HG02938 (cell line): ENCODE measurements at regions not wholly inside any gene's neighbourhood (a gene's known extent, or its start where the extent isn't known, plus 50 kb on each side); places are given as distances from the start of the nearest gene placed in this dataset.

Experiments used
- ATAC-seq: cut with Tn5 transposase; IDR thresholded peaks from one replicate; pipeline ENCODE4 v1.9.1; 2021; ENCODE audit warnings: mild to moderate bottlenecking, moderate library complexity; ENCODE audit not compliant: unreplicated experiment

DNA sequence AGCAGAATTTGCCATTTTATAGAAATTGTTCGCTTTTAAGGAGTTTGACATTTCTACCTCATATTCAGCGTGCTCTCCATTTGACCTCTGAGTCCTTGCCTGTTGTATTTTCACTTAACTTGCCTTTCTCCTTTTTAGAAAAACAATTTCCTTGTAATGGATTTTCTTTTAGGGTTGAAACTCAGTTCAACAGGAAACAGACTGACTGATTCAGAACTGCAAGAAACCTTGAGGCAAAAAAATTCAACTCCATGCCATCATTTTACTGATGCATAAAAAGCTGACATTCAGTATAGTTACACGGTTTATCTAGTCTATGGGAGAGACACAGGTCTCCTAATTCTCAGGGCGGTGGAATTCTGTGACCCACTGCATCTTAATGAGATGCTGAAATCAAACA lies 59.8 kb downstream of the MRPS30 start:
- no peak for ATAC-seq

- ATAC-seq = no peak
These were observed 61.2 kb downstream of the MRPS30 start for GRCh38 chr5:44869928-44870327.

- ATAC-seq = no peak
These were observed 61.7 kb downstream of the MRPS30 start for GRCh38 chr5:44870430-44870829.

DNA sequence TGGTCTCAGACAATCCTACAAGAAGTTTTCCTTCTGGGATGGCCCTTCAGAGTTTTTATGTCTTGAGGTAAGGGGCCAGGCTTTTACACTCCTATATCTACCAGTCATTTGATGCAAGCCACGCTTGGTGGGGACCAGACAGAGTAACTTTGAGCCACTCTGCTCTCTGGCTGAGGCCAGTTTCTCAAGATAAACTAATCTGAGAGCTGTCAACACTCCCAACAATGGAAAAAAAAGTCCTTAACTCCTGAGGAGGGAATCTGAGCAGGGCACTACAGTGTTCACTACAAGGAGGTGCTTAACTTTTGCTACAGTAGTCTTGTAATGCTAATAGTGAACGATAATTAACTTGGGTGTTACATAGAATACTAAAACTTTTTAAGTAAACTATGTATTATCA lies 62.7 kb downstream of the MRPS30 start:
- ATAC-seq = no peak

GRCh38 chr5:44875661-44876605 lies 67.2 kb downstream of the MRPS30 start:
- peak; percentile 100 for ATAC-seq

GRCh38 chr5:44881266-44881665 lies 72.5 kb downstream of the MRPS30 start:
- ATAC-seq = no peak

- no peak for ATAC-seq
These were observed 75.3 kb downstream of the MRPS30 start for GRCh38 chr5:44884036-44884435.

- ATAC-seq = peak; percentile 92
These were observed 77.2 kb downstream of the MRPS30 start for GRCh38 chr5:44885903-44886302.

DNA sequence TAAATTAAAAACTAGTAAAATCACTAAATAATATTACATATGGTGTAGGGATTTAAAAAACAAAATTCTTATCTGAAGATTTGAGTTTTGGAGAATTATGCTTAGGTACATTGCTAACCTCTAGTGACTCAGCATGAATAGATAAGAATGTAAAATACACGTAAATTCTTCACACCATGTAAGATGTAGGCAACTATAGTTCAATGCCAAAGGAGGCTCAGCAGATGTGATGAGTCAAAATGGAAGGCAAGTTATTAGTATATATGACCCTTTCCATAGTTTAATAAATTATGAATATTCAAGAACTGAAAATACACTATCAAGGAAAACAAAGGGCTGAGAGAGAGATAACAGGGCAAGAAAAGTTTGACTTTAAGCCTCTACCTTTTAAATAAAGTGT lies 79.0 kb downstream of the MRPS30 start:
- peak; percentile 53 for ATAC-seq

DNA sequence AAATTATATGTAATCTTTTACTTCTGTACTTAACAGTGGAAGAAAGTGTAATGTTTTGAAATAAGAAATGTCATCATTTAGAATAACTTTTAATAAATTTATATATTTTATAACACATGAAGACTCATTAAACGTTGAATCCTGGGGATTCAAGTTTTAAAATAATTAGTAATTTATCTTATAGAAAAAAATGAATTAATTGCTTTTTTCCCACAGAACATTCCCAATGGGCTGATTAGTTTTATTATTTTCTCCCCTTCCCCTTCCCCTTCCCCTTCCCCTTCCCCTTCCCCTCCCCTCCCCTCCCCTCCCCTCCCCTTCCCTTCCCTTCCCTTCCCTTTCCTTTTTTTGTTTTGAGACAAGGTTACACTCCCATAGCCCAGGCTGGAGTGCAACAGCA lies 79.7 kb downstream of the MRPS30 start:
- no peak for ATAC-seq

- no peak for ATAC-seq
These were observed 82.4 kb downstream of the MRPS30 start for GRCh38 chr5:44891116-44891515.

- peak; percentile 42 for ATAC-seq
These were observed 91.7 kb downstream of the MRPS30 start for GRCh38 chr5:44900273-44900954.

DNA sequence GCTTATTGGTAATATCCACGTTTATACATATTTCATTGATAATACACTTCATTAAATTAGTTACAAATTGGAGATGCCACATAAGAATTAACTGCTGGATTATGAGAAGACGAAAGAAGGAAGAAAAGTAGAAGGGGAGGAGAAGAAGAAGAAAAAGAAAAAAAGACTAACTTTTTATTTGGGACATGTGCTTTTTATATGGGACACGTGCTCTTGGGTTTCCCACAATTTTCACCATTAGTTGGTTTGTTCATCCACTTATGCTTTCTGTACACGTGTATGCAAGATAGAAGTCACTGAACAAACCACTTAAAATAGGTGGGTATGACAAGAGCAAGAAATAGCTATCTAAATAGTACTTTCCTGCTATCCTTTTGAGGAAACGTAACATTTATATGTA lies 98.6 kb downstream of the MRPS30 start:
- no peak for ATAC-seq

DNA sequence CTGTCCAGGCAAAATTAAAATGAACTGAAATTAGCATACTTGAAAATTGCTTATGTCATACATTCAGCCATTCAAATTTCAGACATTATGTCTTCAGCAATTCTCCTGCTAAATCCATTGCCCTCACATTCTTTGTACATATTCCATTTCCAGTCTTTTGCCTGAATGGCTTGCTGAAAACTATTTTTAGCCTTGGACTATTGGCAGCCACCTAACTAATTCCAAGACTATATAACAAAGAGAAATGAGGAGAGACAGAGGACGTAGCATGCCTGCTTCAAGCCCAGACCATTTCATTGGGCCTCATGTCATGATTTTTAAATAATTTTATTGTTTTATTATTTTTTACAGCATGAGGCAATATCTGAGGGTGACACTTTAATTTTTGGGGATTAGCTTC lies 100.3 kb downstream of the MRPS30 start:
- no peak for ATAC-seq

DNA sequence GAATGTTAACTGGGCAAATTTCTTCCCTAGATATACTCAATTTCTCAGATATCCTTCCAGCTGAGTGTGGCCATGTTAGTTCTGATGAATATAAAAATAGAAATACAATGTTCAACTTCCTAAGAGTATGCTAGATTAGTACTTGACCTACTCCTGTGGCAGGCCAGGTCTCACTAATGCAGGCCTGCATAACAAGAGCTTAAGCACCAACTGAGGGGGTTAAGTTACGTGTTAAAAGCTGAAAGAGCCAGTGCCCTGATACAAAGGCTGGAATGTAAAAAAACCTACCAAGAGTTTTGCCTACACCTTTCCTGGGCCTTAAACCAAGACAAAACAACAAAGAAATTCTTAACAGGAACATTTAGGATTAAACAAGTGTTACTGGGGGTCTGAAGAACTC lies 102.8 kb downstream of the MRPS30 start:
- ATAC-seq = no peak

GRCh38 chr5:44914221-44914620 lies 105.5 kb downstream of the MRPS30 start:
- ATAC-seq = no peak

DNA sequence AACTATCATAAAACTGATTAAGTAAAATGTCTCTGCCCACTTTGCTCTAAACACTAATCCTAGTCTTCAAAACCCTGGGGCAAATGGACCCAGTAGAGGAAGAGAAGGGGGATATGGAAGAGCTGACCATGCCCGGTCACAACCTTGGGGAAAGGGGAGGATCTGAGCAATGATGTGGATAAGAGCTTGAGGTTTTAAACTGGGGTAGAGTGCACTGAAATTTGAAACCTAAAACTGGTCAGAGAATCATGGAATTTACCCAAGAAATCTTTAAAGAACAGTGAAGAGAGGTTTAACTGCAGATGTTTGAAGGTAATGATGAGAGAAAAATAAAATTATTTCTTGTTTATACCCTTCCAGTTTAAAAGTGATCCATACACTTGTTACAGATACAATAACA lies 110.8 kb downstream of the MRPS30 start:
- ATAC-seq = no peak

GRCh38 chr5:44927115-44927733 lies 118.5 kb downstream of the MRPS30 start:
- no peak for ATAC-seq

DNA sequence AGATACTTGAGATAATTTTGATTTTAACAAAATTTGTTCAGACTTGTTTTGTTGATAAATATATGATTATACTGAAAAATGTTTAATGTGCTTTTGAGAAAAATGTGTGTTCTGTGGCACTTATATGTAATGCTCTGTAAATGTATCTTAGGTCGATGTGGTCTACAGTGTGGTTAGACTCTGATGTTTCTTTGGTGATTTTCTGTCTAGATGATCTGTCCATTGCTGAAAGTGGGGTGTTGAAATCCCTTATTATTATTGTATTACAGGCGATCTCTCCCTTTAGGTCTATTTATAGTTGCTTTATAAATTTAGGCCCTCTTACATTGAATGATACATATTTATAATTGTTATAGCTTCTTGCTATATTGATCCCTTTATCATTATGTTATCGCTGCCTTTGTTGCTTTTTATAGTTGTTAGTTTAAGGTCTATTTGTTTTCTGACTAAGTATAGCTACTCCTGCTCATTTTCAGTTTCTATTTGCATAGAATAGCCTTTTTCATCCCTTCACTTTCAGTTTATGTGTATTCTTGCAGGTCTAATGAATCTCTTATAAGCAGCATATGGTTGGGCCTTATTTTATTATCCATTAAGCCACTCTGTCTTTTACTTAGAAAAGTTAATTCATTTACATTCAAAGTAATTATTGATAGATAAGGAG lies 124.3 kb downstream of the MRPS30 start:
- peak; percentile 98 for ATAC-seq

DNA sequence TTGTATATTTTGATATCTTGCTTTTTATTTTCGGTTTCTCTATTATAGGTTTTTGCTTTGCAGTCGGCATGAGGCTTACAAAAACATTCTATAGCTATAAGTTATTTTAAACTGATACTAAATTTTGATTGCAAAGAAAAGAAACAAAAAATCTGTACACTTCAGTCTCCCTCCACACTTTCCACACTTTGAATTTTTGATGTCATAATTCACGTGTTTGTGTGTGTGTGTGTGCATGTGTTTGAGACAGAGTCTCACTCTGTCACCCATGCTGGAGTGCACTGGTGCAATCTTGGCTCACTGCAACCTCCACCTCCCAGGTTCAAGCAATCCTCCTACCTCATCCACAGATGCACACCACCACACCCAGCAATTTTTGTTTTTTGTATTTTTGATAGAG lies 124.9 kb downstream of the MRPS30 start:
- no peak for ATAC-seq

- ATAC-seq = no peak
These were observed 126.5 kb downstream of the MRPS30 start for GRCh38 chr5:44935262-44935661.
